SK-N-SH (cell line): ENCODE measurements at regions not wholly inside any gene's neighbourhood (a gene's known extent, or its start where the extent isn't known, plus 50 kb on each side); places are given as distances from the start of the nearest gene placed in this dataset.

Experiments
- CTCF ChIA-PET: fragments of 300-600, 350-600 bp; formaldehyde crosslinking; extraction: SDS; loops from one replicate; lab custom pipeline; 2021; lab: Yijun Ruan, JAX
- POLR2A ChIA-PET: fragments of 350-600 bp; sonication (Branson Sonifier 250); formaldehyde crosslinking; extraction: SDS; loops from one replicate; lab custom pipeline; 2020; ENCODE audit warnings: antibody characterized with exemption, inconsistent platforms; lab: Yijun Ruan, JAX
- DNase-seq: peaks from one replicate; pipeline ENCODE4 v3.0.0; 2012
- H2AFZ ChIP-seq: fragments of 200-600 bp; sonication (generic); 2 replicates; pipeline ENCODE4 v1.8.1; 2016; ENCODE audit warnings: antibody characterized with exemption, mild to moderate bottlenecking, low read depth
- H3F3A ChIP-seq: fragments of 200-600 bp; sonication (generic); replicated peaks from 2 replicates; pipeline ENCODE3; 2016; ENCODE audit warnings: antibody characterized with exemption, mild to moderate bottlenecking; ENCODE audit not compliant: insufficient read depth
- H3K27ac ChIP-seq, 2 experiments: fragments of 200-500 bp in 1 of 2; fragments of 200-600 bp in 1 of 2; sonication (Bioruptor generic) in 1 of 2; sonication (generic), shearing (Covaris generic) in 1 of 2; 2 replicates each; pipeline versions ENCODE4 v1.5.1 to v1.6.1; 2014 to 2016; ENCODE audit warnings: low read depth in 2 of 2, inconsistent platforms in 1 of 2, low read length in 1 of 2, mild to moderate bottlenecking in 1 of 2, mixed read lengths in 1 of 2
- H3K27me3 ChIP-seq: fragments of 200-600 bp; sonication (generic), shearing (Covaris generic); 2 replicates; pipeline ENCODE4 v1.6.1; 2016; ENCODE audit warnings: mixed run types; ENCODE audit not compliant: insufficient read depth
- H3K36me3 ChIP-seq, 2 experiments: fragments of 200-500 bp in 1 of 2; fragments of 200-600 bp in 1 of 2; sonication (Bioruptor generic) in 1 of 2; sonication (generic) in 1 of 2; replicated peaks in 1 of 2; 2 replicates each; pipeline versions ENCODE3 to v1.5.1; 2014 to 2016; ENCODE audit warnings: low read length in 1 of 2, mild to moderate bottlenecking in 1 of 2; ENCODE audit not compliant: insufficient read depth in 2 of 2, control insufficient read depth in 1 of 2
- H3K4me1 ChIP-seq, 2 experiments: fragments of 200-500 bp in 1 of 2; fragments of 200-600 bp in 1 of 2; sonication (Bioruptor generic) in 1 of 2; sonication (generic), shearing (Covaris generic) in 1 of 2; 2 replicates each; pipeline versions ENCODE4 v1.5.1 to v1.6.1; 2014 to 2016; ENCODE audit warnings: low read depth in 1 of 2, low read length in 1 of 2, mixed run types in 1 of 2; ENCODE audit not compliant: insufficient read depth in 2 of 2, control insufficient read depth in 1 of 2
- H3K4me2 ChIP-seq: fragments of 200-600 bp; sonication (generic), shearing (Covaris generic); 2 replicates; pipeline ENCODE4 v1.6.1; 2017; ENCODE audit warnings: mixed run types
- H3K4me3 ChIP-seq, 2 experiments: fragments of 200-500 bp in 1 of 2; fragments of 200-600 bp in 1 of 2; sonication (Bioruptor generic) in 1 of 2; sonication (generic), shearing (Covaris generic) in 1 of 2; 2 replicates each; pipeline versions ENCODE4 v1.5.1 to v1.8.1; 2014 to 2016; ENCODE audit warnings: low read depth in 2 of 2, inconsistent platforms in 1 of 2, low read length in 1 of 2, mild to moderate bottlenecking in 1 of 2, mixed read lengths in 1 of 2, moderate library complexity in 1 of 2
- H3K79me2 ChIP-seq: fragments of 200-600 bp; sonication (generic); 2 replicates; pipeline ENCODE4 v1.8.1; 2017; ENCODE audit warnings: mild to moderate bottlenecking; ENCODE audit not compliant: insufficient read depth
- H3K9ac ChIP-seq: fragments of 200-600 bp; sonication (generic); 2 replicates; pipeline ENCODE4 v1.6.1; 2017; ENCODE audit warnings: mixed run types
- H3K9me2 ChIP-seq: fragments of 200-600 bp; sonication (generic); 2 replicates; pipeline ENCODE4 v1.6.1; 2017; ENCODE audit warnings: mixed run types
- H3K9me3 ChIP-seq: fragments of 200-600 bp; sonication (generic); 2 replicates; pipeline ENCODE4 v1.6.1; 2017; ENCODE audit warnings: mixed run types, mild to moderate bottlenecking, moderate library complexity
- H4K20me1 ChIP-seq: fragments of 200-600 bp; sonication (generic); 2 replicates; pipeline ENCODE4 v1.6.1; 2017; ENCODE audit warnings: mild to moderate bottlenecking, mixed run types; ENCODE audit not compliant: insufficient read depth
- CHD2 ChIP-seq: fragments of 150-350 bp; IDR thresholded peaks from 2 replicates; pipeline ENCODE4 v1.6.1; 2018; ENCODE audit warnings: low read length; ENCODE audit not compliant: partially characterized antibody
- ELF1 ChIP-seq: IDR thresholded peaks from 2 replicates; pipeline ENCODE4 v1.4.0; 2012
- EP300 ChIP-seq, 2 experiments: IDR thresholded peaks; 2 replicates each; pipeline versions ENCODE4 v1.4.0 to v1.6.1; 2012; ENCODE audit warnings: borderline replicate concordance in 1 of 2, low read depth in 1 of 2, low read length in 1 of 2
- FOSL2 ChIP-seq: IDR thresholded peaks from 2 replicates; pipeline ENCODE4 v1.4.0; 2012; ENCODE audit warnings: low read depth, mild to moderate bottlenecking, moderate library complexity, borderline replicate concordance
- FOXJ3 ChIP-seq: sonication (generic); formaldehyde crosslinking; IDR thresholded peaks from 2 replicates; pipeline ENCODE4 v1.5.1; 2020; ENCODE audit warnings: mild to moderate bottlenecking, missing genetic modification reagents
- GABPA ChIP-seq: IDR thresholded peaks from 2 replicates; pipeline ENCODE4 v1.4.0; 2012; ENCODE audit warnings: low read depth, mild to moderate bottlenecking
- IRF3 ChIP-seq: fragments of 150-350 bp; IDR thresholded peaks from 2 replicates; pipeline ENCODE4 v1.6.1; 2016; ENCODE audit warnings: mild to moderate bottlenecking, low read depth, low read length
- NFIC ChIP-seq: IDR thresholded peaks from 2 replicates; pipeline ENCODE4 v1.4.0; 2012; ENCODE audit warnings: borderline replicate concordance
- POLR2AphosphoS5 ChIP-seq: IDR thresholded peaks from 2 replicates; pipeline ENCODE4 v1.6.1; 2012; ENCODE audit warnings: low read depth, low read length
- RAD21 ChIP-seq: IDR thresholded peaks from 2 replicates; pipeline ENCODE4 v1.6.1; 2012; ENCODE audit warnings: mild to moderate bottlenecking, low read length
- RCOR1 ChIP-seq: fragments of 150-350 bp; IDR thresholded peaks from 2 replicates; pipeline ENCODE4 v1.6.1; 2017; ENCODE audit warnings: antibody characterized with exemption, low read length
- SIN3A ChIP-seq: IDR thresholded peaks from 2 replicates; pipeline ENCODE4 v1.6.1; 2012; ENCODE audit warnings: low read depth, mild to moderate bottlenecking, low read length, moderate library complexity, borderline replicate concordance
- SMC3 ChIP-seq: IDR thresholded peaks from 2 replicates; pipeline ENCODE4 v1.6.1; 2012; ENCODE audit warnings: low read depth, low read length, improper control_type of control experiment
- TAF1 ChIP-seq: IDR thresholded peaks from 2 replicates; pipeline ENCODE4 v1.6.1; 2012; ENCODE audit warnings: low read depth, mild to moderate bottlenecking, low read length, moderate library complexity, borderline replicate concordance
- TEAD4 ChIP-seq: IDR thresholded peaks from 2 replicates; pipeline ENCODE4 v1.4.0; 2012; ENCODE audit warnings: mild to moderate bottlenecking, borderline replicate concordance; ENCODE audit not compliant: insufficient read depth
- ZBTB33 ChIP-seq: IDR thresholded peaks from 2 replicates; pipeline ENCODE4 v1.4.0; 2012; ENCODE audit warnings: low read depth, borderline replicate concordance
- WGBS: methylation state at CpG from one replicate; pipeline ENCODE4 v1.1.6; 2017; ENCODE audit warnings: low lambda C conversion rate; 5-methylcytosine and 5-hydroxymethylcytosine counted together

- Histone ChIP-seq H3K9me3 (no peaks in the 10 kb centered on the region), H3K27me3 (no peaks in the 10 kb centered on the region), H3F3A (peaks cover 9% of the 10 kb centered on the region), H3K9me2 (no peaks in the 10 kb centered on the region), H3K9ac (no peak overlapping the region), H3K36me3 (peaks cover 34 to 43% of the 10 kb centered on the region in 2 experiments), H3K27ac (no peak overlapping the region), H3K79me2 (no peaks in the 10 kb centered on the region), H3K4me1 (no peaks in the 10 kb centered on the region), H4K20me1 (no peaks in the 10 kb centered on the region)
- CTCF ChIA-PET, result interaction anchor here (0.8 to 3.8 kb wide), 14 partner anchors 8 to 785 kb away, joined by 3 to 20 read pairs (median 3); partner anchors contain the start of gene IARS2
- POLR2A ChIA-PET, result no interaction called here
- WGBS, result 71% methylated on average over 2 of the region's 3 CpGs
- TF ChIP-seq SIN3A, result no peak
- no peak for TF ChIP-seq SMC3
- no peak for TF ChIP-seq RAD21
- TF ChIP-seq CHD2, result no peak
- no peak for TF ChIP-seq POLR2AphosphoS5
- TF ChIP-seq FOXJ3 (CRISPR knock-in tag), result no peak
- TF ChIP-seq FOSL2, result no peak
- TF ChIP-seq ELF1, result no peak
- TF ChIP-seq TEAD4, result no peak
- TF ChIP-seq ZBTB33, result no peak
- TF ChIP-seq TAF1, result no peak
- TF ChIP-seq IRF3, result no peak
- TF ChIP-seq EP300 (IDR thresholded peaks at IDR 0.05; ENCODE audit: borderline replicate concordance in 1 of 2, low read depth in 1 of 2, low read length in 1 of 2), result no peak
- no peak for TF ChIP-seq GABPA
- TF ChIP-seq RCOR1, result no peak
- TF ChIP-seq NFIC, result no peak
- TF ChIP-seq, all 33 proteins: peak for 0
- no peak overlapping the region for H2AFZ ChIP-seq
- no peak for DNase-seq
- H3K4me3 ChIP-seq, result no peak overlapping the region
- no peak overlapping the region for H3K4me2 ChIP-seq
Observed at GRCh38 chr1:219991511-219991810, 54.8 kb downstream of the EPRS1 start.
